ENCODE measurements at regions not wholly inside any gene's neighbourhood (a gene's known extent, or its start where the extent isn't known, plus 50 kb on each side); places are given as distances from the start of the nearest gene placed in this dataset.
"Not testable (repeated sequence)": the region's sequence is repeated elsewhere in the genome, so short reads cannot be mapped to it uniquely, and the experiment has no call there.

DNA sequence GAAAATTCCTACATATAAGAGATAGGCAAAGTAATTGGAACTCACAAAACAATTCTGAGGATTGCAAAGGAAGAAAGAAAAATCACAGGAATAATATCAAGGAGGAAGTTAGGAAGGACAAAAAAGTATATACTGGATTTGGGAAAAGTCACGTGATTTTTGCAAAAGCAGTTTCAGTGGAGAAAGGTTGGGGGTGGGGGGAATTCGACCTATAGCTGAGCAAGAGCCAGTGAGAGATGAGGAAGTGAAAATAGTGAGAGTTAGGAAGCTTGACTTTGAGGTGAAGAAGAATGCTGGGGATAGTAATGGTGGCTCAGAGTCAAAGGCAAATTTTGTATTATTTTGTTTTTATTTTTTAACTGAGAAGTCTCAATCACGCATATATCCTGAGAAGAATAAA, 438.0 kb upstream of the PMFBP1 start:
- no peaks in the 10 kb centered on the region for H3K9me3 ChIP-seq (ENCODE audit: low read length)
- no peaks in the 10 kb centered on the region for H3K27me3 ChIP-seq (ENCODE audit: insufficient read depth, low read length)
- H3K36me3 ChIP-seq (ENCODE audit: insufficient read depth, low read length), result no peaks in the 10 kb centered on the region
- H3K4me3 ChIP-seq (ENCODE audit: low read length), result no peak overlapping the region
- no peak overlapping the region for H2AFZ ChIP-seq (ENCODE audit: low read depth, low read length)
- no peaks in the 10 kb centered on the region for H3K4me1 ChIP-seq (ENCODE audit: insufficient read depth, low read length)

- no peak overlapping the region for H2AFZ ChIP-seq (ENCODE audit: low read depth, low read length)
- H3K4me1 ChIP-seq (ENCODE audit: insufficient read depth, low read length), result no peaks in the 10 kb centered on the region
- H3K4me3 ChIP-seq (ENCODE audit: low read length), result no peak overlapping the region
- no peaks in the 10 kb centered on the region for H3K9me3 ChIP-seq (ENCODE audit: low read length)
- no peaks in the 10 kb centered on the region for H3K27me3 ChIP-seq (ENCODE audit: insufficient read depth, low read length)
- H3K36me3 ChIP-seq (ENCODE audit: insufficient read depth, low read length), result no peaks in the 10 kb centered on the region
Observed at GRCh38 chr16:72609066-72609465, 437.1 kb upstream of the PMFBP1 start.

DNA sequence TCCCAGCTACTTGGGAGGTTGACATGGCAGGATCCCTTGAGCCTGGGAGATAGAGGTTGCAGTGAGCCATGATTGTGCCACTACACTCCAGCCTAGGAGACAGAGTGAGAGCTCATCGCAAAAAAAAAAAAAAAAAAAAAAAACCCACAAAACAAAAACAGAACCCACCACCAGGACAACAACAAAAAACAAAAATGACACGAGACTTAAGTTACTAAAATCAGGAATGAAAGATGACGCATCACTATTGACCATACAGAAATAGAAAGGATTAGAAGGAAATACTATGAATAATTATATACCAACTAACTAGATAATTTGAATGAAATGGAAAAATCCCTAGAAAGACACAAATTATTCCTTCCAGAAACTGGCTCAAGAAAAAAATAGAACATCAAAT, 432.4 kb upstream of the PMFBP1 start:
- Histone ChIP-seq H3K4me1 (ENCODE audit: insufficient read depth, low read length) (no peaks in the 10 kb centered on the region), H3K27me3 (ENCODE audit: insufficient read depth, low read length) (no peaks in the 10 kb centered on the region), H3K36me3 (ENCODE audit: insufficient read depth, low read length) (no peaks in the 10 kb centered on the region), H3K9me3 (ENCODE audit: low read length) (peaks cover 2% of the 10 kb centered on the region), H3K4me3 (ENCODE audit: low read length) (no peak overlapping the region), H2AFZ (ENCODE audit: low read depth, low read length) (no peak overlapping the region)

GRCh38 chr16:72602499-72602898, 430.5 kb upstream of the PMFBP1 start:
- H3K9me3 ChIP-seq (ENCODE audit: low read length), result peaks cover 2% of the 10 kb centered on the region
- H2AFZ ChIP-seq (ENCODE audit: low read depth, low read length), result no peak overlapping the region
- H3K27me3 ChIP-seq (ENCODE audit: insufficient read depth, low read length), result no peaks in the 10 kb centered on the region
- H3K36me3 ChIP-seq (ENCODE audit: insufficient read depth, low read length), result no peaks in the 10 kb centered on the region
- H3K4me1 ChIP-seq (ENCODE audit: insufficient read depth, low read length), result no peaks in the 10 kb centered on the region
- H3K4me3 ChIP-seq (ENCODE audit: low read length), result no peak overlapping the region

GRCh38 chr16:72598696-72599095, 426.7 kb upstream of the PMFBP1 start:
- Histone ChIP-seq H2AFZ (ENCODE audit: low read depth, low read length) (no peak overlapping the region), H3K4me1 (ENCODE audit: insufficient read depth, low read length) (no peaks in the 10 kb centered on the region), H3K9me3 (ENCODE audit: low read length) (peaks cover 2% of the 10 kb centered on the region), H3K36me3 (ENCODE audit: insufficient read depth, low read length) (no peaks in the 10 kb centered on the region), H3K27me3 (ENCODE audit: insufficient read depth, low read length) (no peaks in the 10 kb centered on the region), H3K4me3 (ENCODE audit: low read length) (no peak overlapping the region)

GRCh38 chr16:72597938-72598337, 426.0 kb upstream of the PMFBP1 start:
- Histone ChIP-seq H3K4me1 (ENCODE audit: insufficient read depth, low read length) (no peaks in the 10 kb centered on the region), H3K4me3 (ENCODE audit: low read length) (no peak overlapping the region), H3K9me3 (ENCODE audit: low read length) (peaks cover 2% of the 10 kb centered on the region), H3K27me3 (ENCODE audit: insufficient read depth, low read length) (no peaks in the 10 kb centered on the region), H2AFZ (ENCODE audit: low read depth, low read length) (no peak overlapping the region), H3K36me3 (ENCODE audit: insufficient read depth, low read length) (no peaks in the 10 kb centered on the region)

DNA sequence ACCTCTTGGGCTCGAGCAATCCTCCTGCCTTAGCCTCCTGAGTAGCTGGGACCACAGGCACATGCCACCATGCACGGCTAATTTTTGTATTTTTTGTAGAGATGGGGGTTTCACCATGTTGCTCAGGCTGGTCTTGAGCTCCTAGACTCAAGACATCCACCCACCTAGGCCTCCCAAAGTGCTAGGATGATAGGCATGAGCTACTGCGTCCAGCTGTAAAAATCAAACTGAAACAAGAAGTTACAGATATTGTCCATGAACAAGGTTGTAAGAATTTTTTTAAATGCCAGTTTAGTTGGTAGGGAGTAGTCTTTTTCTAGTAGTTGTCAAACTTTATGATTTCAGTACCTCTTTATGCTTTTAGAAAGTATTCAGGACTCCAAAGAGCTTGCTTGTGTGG, 424.4 kb upstream of the PMFBP1 start:
- H3K9me3 ChIP-seq (ENCODE audit: low read length), result peaks cover 2% of the 10 kb centered on the region
- H3K27me3 ChIP-seq (ENCODE audit: insufficient read depth, low read length), result no peaks in the 10 kb centered on the region
- H3K4me1 ChIP-seq (ENCODE audit: insufficient read depth, low read length), result no peaks in the 10 kb centered on the region
- no peak overlapping the region for H2AFZ ChIP-seq (ENCODE audit: low read depth, low read length)
- no peak overlapping the region for H3K4me3 ChIP-seq (ENCODE audit: low read length)
- H3K36me3 ChIP-seq (ENCODE audit: insufficient read depth, low read length), result no peaks in the 10 kb centered on the region

- Histone ChIP-seq H3K27me3 (ENCODE audit: insufficient read depth, low read length) (no peaks in the 10 kb centered on the region), H3K4me3 (ENCODE audit: low read length) (no peak overlapping the region), H3K9me3 (ENCODE audit: low read length) (no peaks in the 10 kb centered on the region), H2AFZ (ENCODE audit: low read depth, low read length) (no peak overlapping the region), H3K4me1 (ENCODE audit: insufficient read depth, low read length) (no peaks in the 10 kb centered on the region), H3K36me3 (ENCODE audit: insufficient read depth, low read length) (no peaks in the 10 kb centered on the region)
Observed at GRCh38 chr16:72590151-72590937, 418.4 kb upstream of the PMFBP1 start.

GRCh38 chr16:72588551-72588950, 416.6 kb upstream of the PMFBP1 start:
- H3K4me1 ChIP-seq (ENCODE audit: insufficient read depth, low read length), result no peaks in the 10 kb centered on the region
- no peak overlapping the region for H2AFZ ChIP-seq (ENCODE audit: low read depth, low read length)
- no peaks in the 10 kb centered on the region for H3K9me3 ChIP-seq (ENCODE audit: low read length)
- no peaks in the 10 kb centered on the region for H3K27me3 ChIP-seq (ENCODE audit: insufficient read depth, low read length)
- H3K36me3 ChIP-seq (ENCODE audit: insufficient read depth, low read length), result no peaks in the 10 kb centered on the region
- no peak overlapping the region for H3K4me3 ChIP-seq (ENCODE audit: low read length)

GRCh38 chr16:72578061-72578460, 406.1 kb upstream of the PMFBP1 start:
- not testable (repeated sequence) for H3K9me3 ChIP-seq (ENCODE audit: low read length); H2AFZ ChIP-seq (ENCODE audit: low read depth, low read length); H3K36me3 ChIP-seq (ENCODE audit: insufficient read depth, low read length); H3K27me3 ChIP-seq (ENCODE audit: insufficient read depth, low read length); H3K4me1 ChIP-seq (ENCODE audit: insufficient read depth, low read length); H3K4me3 ChIP-seq (ENCODE audit: low read length)

- no peak overlapping the region for H3K4me3 ChIP-seq (ENCODE audit: low read length)
- H3K9me3 ChIP-seq (ENCODE audit: low read length), result no peaks in the 10 kb centered on the region
- no peak overlapping the region for H2AFZ ChIP-seq (ENCODE audit: low read depth, low read length)
- no peaks in the 10 kb centered on the region for H3K4me1 ChIP-seq (ENCODE audit: insufficient read depth, low read length)
- H3K36me3 ChIP-seq (ENCODE audit: insufficient read depth, low read length), result no peaks in the 10 kb centered on the region
- H3K27me3 ChIP-seq (ENCODE audit: insufficient read depth, low read length), result no peaks in the 10 kb centered on the region
Observed at GRCh38 chr16:72576189-72576588, 404.2 kb upstream of the PMFBP1 start.

- Histone ChIP-seq H3K27me3 (ENCODE audit: insufficient read depth, low read length) (no peaks in the 10 kb centered on the region), H3K4me3 (ENCODE audit: low read length) (no peak overlapping the region), H3K36me3 (ENCODE audit: insufficient read depth, low read length) (no peaks in the 10 kb centered on the region), H2AFZ (ENCODE audit: low read depth, low read length) (no peak overlapping the region), H3K9me3 (ENCODE audit: low read length) (no peaks in the 10 kb centered on the region), H3K4me1 (ENCODE audit: insufficient read depth, low read length) (no peaks in the 10 kb centered on the region)
Observed at GRCh38 chr16:72569677-72570076, 397.7 kb upstream of the PMFBP1 start.

GRCh38 chr16:72568502-72568901, 396.5 kb upstream of the PMFBP1 start:
- no peak overlapping the region for H2AFZ ChIP-seq (ENCODE audit: low read depth, low read length)
- no peak overlapping the region for H3K4me3 ChIP-seq (ENCODE audit: low read length)
- H3K36me3 ChIP-seq (ENCODE audit: insufficient read depth, low read length), result no peaks in the 10 kb centered on the region
- no peaks in the 10 kb centered on the region for H3K27me3 ChIP-seq (ENCODE audit: insufficient read depth, low read length)
- H3K4me1 ChIP-seq (ENCODE audit: insufficient read depth, low read length), result no peaks in the 10 kb centered on the region
- H3K9me3 ChIP-seq (ENCODE audit: low read length), result no peaks in the 10 kb centered on the region

DNA sequence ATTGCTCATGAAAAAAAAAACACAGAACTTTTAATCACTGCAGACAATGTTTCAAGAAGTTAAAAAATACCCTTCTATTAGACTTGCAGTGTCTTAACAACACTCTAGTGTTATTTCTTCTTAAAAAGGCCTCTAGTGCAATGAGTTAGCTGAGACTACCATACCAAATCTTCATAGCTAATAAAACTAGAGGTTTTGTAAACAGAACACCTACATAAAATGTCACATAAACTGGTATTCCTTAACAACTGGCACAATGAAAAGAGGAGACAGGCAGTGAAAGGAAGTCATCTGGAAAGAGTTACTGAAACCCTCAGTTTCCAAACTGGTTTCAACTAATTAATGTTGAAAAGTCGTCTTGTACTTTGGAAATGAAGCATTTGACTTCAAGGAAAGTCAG, 394.2 kb upstream of the PMFBP1 start:
- no peaks in the 10 kb centered on the region for H3K36me3 ChIP-seq (ENCODE audit: insufficient read depth, low read length)
- H3K27me3 ChIP-seq (ENCODE audit: insufficient read depth, low read length), result no peaks in the 10 kb centered on the region
- H2AFZ ChIP-seq (ENCODE audit: low read depth, low read length), result no peak overlapping the region
- H3K4me3 ChIP-seq (ENCODE audit: low read length), result no peak overlapping the region
- H3K9me3 ChIP-seq (ENCODE audit: low read length), result no peaks in the 10 kb centered on the region
- no peaks in the 10 kb centered on the region for H3K4me1 ChIP-seq (ENCODE audit: insufficient read depth, low read length)
